Stimulated activated CD8-positive, alpha-beta memory T cell treated with anti-CD3 and anti-CD28 coated beads, Interleukin-15, amount 100 ng/mL, for 4 hours (primary cell): ENCODE measurements at regions not wholly inside any gene's neighbourhood (a gene's known extent, or its start where the extent isn't known, plus 50 kb on each side); places are given as distances from the start of the nearest gene placed in this dataset.
"Not testable (repeated sequence)": the region's sequence is repeated elsewhere in the genome, so short reads cannot be mapped to it uniquely, and the experiment has no call there.

Experiments used
- DNase-seq, 2 donors: peaks; one replicate each; pipeline ENCODE4 v3.0.0-alpha.2; 2020; ENCODE audit warnings: low read depth in 2 of 2

- DNase-seq = no peak
These were observed 605.3 kb downstream of the KCNT2 start for GRCh38 chr1:196002906-196003305.

- not testable (repeated sequence) for DNase-seq
These were observed 605.9 kb downstream of the KCNT2 start for GRCh38 chr1:196002296-196002695.

DNA sequence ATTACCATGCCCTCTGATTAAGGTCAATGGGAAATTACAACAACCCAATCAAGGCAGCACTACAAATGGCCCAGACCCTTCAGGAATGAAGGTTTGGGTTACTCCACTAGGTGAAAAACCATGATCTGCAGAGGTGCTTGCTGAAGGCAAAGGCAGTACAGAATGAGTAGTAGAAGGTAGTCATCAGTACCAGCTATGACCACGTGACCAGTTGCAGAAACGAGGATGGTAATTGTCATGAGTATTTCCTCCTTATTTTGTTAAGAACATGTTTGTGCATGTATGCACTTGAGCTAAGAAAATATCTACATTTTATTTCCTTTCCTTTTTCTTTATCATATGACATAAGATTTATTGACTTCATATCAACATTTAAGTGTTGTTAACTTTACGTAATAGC is 607.1 kb downstream of the KCNT2 start:
- DNase-seq = no peak

DNA sequence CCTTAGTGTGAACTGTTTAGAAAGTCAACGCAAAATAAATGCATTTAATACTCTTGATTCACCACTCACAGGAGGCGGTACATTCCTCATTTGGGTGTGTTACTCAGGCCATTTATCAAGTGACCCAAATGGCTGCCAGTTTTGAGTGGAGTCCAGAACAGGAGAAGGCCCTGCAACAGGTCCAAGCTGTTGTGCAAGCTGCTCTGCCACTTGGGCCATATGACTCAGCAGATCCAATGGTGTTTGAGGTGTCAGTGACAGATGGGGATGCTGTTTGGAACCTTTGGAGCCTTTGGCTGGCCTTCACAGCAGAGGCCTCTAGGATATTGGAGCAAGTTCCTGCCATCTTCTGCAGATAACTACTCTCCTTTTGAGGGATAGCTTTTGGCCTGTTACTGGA is 609.2 kb downstream of the KCNT2 start:
- no peak for DNase-seq

GRCh38 chr1:195981448-195982139 is 626.6 kb downstream of the KCNT2 start:
- no peak for DNase-seq

DNA sequence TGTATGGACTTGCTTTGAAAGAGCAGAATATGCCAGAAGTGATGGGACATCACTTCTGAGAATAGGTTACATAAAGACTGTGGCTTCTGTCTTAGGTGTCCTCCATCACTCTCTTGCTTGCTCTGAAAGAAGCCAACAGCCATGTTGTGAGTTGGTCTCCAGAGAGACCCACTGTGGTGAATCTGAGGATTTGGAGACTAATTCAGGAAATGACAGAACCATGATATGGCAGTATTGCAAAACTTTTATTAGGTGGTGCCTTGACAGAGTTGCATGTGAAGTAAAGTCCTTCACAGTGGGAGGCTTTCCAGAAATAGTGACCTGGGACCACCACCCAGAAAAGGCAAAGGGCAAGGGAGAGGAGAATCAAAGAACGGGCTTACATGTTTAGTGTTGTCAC is 628.6 kb downstream of the KCNT2 start:
- DNase-seq = no peak

GRCh38 chr1:195973311-195973904 is 634.8 kb downstream of the KCNT2 start:
- no peak for DNase-seq

- DNase-seq = no peak
These were observed 636.7 kb downstream of the KCNT2 start for GRCh38 chr1:195971589-195971988.

- no peak for DNase-seq
These were observed 638.0 kb downstream of the KCNT2 start for GRCh38 chr1:195970209-195970608.

GRCh38 chr1:195965475-195965874 is 642.8 kb downstream of the KCNT2 start:
- DNase-seq = no peak

DNA sequence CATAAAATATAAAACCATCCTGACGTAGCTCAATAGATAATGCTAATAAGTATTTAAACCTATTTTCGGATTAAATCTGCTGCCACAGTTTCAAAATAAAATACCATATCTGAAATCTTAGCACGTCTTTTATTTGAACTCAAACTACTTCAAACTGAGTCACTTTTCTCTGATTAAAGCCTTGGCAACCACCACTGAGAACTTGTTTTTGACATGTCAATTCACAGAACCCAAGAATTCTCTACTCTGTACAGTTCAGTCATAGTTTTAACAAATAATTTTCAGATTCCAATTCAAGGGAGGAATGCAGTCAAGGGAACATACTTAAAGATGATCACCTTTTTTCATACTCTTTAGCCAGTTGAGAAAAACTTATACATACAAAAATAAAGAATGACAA is 643.2 kb downstream of the KCNT2 start:
- no peak for DNase-seq

DNA sequence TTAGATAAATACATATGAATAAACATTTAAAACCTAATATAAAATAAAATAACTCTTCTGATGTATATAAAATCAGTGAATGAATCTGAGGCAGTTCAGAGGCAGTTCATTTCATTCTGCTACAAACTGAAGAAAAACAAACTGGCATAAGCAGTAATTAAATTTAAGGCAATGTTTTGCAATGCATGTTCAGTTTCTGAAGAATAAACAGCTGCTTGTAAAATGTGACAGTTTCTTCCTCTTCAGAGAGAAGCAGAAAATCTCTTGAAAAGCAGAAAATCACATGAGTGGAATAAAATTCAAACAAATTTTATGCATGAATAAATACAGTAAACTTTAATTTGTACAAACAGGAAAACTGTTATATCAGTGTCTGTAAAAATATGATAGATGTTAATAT is 643.7 kb downstream of the KCNT2 start:
- DNase-seq = no peak

DNA sequence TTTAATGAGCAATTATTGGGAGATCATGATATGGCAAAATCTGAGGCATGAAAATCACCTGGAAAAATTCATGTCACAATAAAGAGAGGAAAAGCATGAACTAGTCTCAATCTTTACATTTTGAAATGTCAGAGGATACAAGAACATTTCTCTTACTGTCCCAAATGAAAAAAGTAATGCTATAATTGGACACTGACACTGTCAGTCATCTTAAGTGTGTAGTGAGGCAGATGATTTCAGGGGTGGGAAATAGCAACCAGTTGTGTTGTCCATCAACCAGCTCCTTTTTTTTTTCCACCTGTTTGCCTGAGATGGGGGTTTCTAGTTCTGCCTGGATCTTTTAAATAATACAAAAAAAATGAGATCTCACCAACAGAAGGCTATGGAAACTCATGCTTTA is 646.2 kb downstream of the KCNT2 start:
- DNase-seq = no peak

GRCh38 chr1:195960580-195960979 is 647.7 kb downstream of the KCNT2 start:
- DNase-seq = no peak

DNA sequence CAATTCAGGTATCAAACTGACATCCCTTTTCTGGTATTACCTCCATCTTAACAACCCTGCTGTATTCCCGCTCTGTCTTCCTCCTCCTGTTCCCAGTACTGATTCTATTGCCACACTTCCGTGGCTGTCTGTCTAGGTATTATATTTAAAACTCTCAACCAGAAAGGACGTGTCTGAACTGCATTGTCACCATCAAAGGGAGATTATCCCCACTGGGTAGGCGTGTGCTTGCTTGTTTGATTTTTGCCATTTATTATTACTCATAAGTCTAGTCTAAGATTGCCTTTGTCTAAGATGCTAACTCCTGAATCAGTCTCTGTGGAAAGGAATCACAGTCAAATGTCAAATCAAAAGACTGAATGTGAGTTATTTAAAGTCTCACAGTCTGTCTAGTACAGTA is 650.1 kb downstream of the KCNT2 start:
- DNase-seq = no peak

GRCh38 chr1:195956845-195957244 is 651.4 kb downstream of the KCNT2 start:
- no peak for DNase-seq

DNA sequence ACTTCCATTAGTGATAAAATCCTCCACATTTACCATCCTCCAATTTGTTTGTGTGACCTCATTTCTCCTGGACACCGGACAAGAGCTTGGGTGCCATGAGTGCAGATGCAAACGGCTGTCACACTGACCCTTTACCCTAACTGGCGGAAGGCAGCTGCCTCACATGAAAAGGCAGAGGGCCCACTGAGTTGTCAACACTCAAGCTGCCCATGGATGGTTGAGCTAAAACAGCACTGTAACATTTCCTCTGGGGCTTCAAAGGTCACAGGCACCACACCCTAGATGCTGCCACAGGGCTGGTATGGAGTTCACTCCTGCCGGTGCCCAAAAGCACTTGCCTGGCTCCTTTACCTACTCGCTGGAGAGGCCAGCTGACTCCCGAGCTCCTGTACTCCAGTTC is 653.4 kb downstream of the KCNT2 start:
- DNase-seq = no peak

DNA sequence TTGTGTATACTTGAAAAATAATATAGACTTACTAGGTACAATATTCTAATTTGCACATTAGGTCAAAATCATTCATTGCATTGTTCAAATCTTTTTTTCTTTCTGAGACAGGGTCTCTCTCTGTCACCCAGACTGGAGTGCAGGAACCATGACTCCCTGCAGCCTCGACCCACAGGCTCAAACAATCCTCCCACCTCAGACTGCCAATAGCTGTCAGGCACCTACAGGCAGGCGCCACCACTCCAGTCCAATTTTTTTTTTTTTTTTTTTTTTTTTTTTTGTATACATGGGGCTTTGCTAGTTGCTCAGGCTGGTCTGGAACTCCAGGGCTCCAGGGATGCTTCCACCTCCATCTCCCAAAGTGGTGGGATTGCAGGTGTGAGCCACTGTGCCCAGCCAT is 656.9 kb downstream of the KCNT2 start:
- DNase-seq = no peak

DNA sequence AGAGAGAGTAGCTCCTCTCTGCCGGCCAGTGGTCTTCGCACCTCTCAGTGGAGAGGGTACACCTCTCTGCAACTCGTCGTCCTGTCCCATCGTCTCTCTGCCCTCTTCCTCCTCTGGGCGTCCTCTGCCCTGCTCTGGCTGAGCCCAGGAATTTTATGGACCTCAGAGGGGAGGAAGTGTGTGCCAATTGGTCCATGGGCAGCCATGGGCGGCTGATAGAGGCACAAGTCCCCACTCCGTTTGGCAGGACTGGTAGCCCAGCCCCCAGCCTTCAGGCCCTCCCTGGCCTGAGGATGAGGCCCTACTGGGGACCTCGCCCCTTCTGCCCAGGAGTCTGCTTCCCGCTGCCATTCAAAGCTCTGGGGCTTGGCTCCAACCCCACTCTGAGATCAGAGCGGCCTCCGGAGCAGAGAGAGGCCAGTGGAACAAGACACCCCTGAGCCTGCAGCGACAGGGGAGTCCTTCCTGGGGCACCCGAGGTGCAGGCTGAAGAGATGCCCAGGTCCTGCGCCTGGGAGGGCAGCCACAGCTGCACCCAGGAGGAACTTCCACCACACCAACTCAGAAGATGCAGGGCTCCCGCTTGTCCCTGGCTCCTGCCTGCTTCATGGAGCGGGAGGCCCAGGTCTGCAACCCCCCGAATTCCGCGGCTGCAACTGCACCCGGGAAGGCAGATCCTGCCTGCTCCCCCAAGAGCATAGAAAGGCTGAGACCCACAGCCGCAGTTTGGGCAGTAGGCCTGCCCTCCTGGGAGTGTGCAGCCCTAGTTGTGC is 659.9 kb downstream of the KCNT2 start:
- no peak for DNase-seq

- no peak for DNase-seq
These were observed 661.7 kb downstream of the KCNT2 start for GRCh38 chr1:195946500-195946899.

GRCh38 chr1:195941795-195942194 is 666.4 kb downstream of the KCNT2 start:
- DNase-seq = no peak

- DNase-seq = no peak
These were observed 666.9 kb downstream of the KCNT2 start for GRCh38 chr1:195941314-195941713.

- DNase-seq = no peak
These were observed 668.4 kb downstream of the KCNT2 start for GRCh38 chr1:195939844-195940243.
